H1 (cell line): ENCODE measurements at regions not wholly inside any gene's neighbourhood (a gene's known extent, or its start where the extent isn't known, plus 50 kb on each side); places are given as distances from the start of the nearest gene placed in this dataset.

ENCODE experiments used
- CTCF ChIA-PET: fragments of 300-600 bp; sonication (Branson Sonifier 250); formaldehyde crosslinking; loops from one replicate; lab custom pipeline; 2021; ENCODE audit not compliant: partially characterized antibody; lab: Charles Lee
- POLR2A ChIA-PET: fragments of 300-600 bp; sonication (Branson Sonifier 250); formaldehyde crosslinking; loops from one replicate; lab custom pipeline; 2021; ENCODE audit warnings: inconsistent platforms; ENCODE audit not compliant: partially characterized antibody; lab: Charles Lee
- DNase-seq, 2 experiments: peaks; one replicate each; pipeline versions ENCODE4 v3.0.0 to v3.0.0-alpha.2; 2010 to 2022; ENCODE audit warnings: low spot score in 2 of 2, low read depth in 1 of 2, mixed read lengths in 1 of 2
- FAIRE-seq: peaks from 2 replicates; lab custom pipeline; 2011; peaks lifted over from hg19 to GRCh38; lab: Jason Lieb, UNC
- H2AFZ ChIP-seq: 2 replicates; pipeline ENCODE4 v1.8.1; 2012; ENCODE audit warnings: low read length, inconsistent platforms
- H2AK5ac ChIP-seq: 2 replicates; pipeline ENCODE4 v1.6.1; 2013; ENCODE audit warnings: low read depth, low read length
- H2BK120ac ChIP-seq: replicated peaks from 2 replicates; pipeline ENCODE3; 2013; ENCODE audit warnings: low read depth, low read length, inconsistent platforms
- H2BK12ac ChIP-seq: 2 replicates; pipeline ENCODE4 v1.6.1; 2013; ENCODE audit warnings: low read depth, low read length
- H2BK15ac ChIP-seq: 2 replicates; pipeline ENCODE4 v1.6.1; 2013; ENCODE audit warnings: low read length
- H2BK20ac ChIP-seq: 2 replicates; pipeline ENCODE4 v1.6.1; 2013; ENCODE audit warnings: low read length
- H2BK5ac ChIP-seq: 2 replicates; pipeline ENCODE4 v1.6.1; 2013; ENCODE audit warnings: low read depth, low read length
- H3K14ac ChIP-seq: 2 replicates; pipeline ENCODE4 v1.6.1; 2013; ENCODE audit warnings: inconsistent platforms; ENCODE audit not compliant: insufficient read length
- H3K18ac ChIP-seq: 2 replicates; pipeline ENCODE4 v1.6.1; 2013; ENCODE audit warnings: low read length; ENCODE audit errors: extremely low read depth
- H3K23ac ChIP-seq: 2 replicates; pipeline ENCODE4 v1.6.1; 2013; ENCODE audit warnings: inconsistent platforms; ENCODE audit not compliant: insufficient read length
- H3K23me2 ChIP-seq: 2 replicates; pipeline ENCODE4 v1.6.1; 2013; ENCODE audit warnings: low read depth, low read length
- H3K27ac ChIP-seq: 2 replicates; pipeline ENCODE4 v1.6.1; 2011; ENCODE audit warnings: low read depth, low read length, inconsistent platforms
- H3K27me3 ChIP-seq, 4 experiments: replicated peaks in 1 of 4; 1 replicate in 1 of 4; 2 replicates in 3 of 4; pipeline versions ENCODE4 v1.6.1 to v1.8.1; 2011 to 2013; ENCODE audit warnings: low read length in 3 of 4, mild to moderate bottlenecking in 3 of 4, inconsistent platforms in 2 of 4, mixed read lengths in 2 of 4, moderate library complexity in 1 of 4; ENCODE audit not compliant: control insufficient read depth in 3 of 4, insufficient read depth in 3 of 4; ENCODE audit errors: extremely low read depth in 1 of 4
- H3K36me3 ChIP-seq, 4 experiments: 2 replicates each; pipeline versions ENCODE4 v1.6.1 to v1.8.1; 2011 to 2013; ENCODE audit warnings: mild to moderate bottlenecking in 4 of 4, low read length in 3 of 4, moderate library complexity in 2 of 4, control low read depth in 1 of 4, inconsistent platforms in 1 of 4; ENCODE audit not compliant: insufficient read depth in 4 of 4, control insufficient read depth in 2 of 4
- H3K4ac ChIP-seq: replicated peaks from 2 replicates; pipeline ENCODE3; 2013; ENCODE audit warnings: low read length, low read depth, mixed read lengths, inconsistent platforms; ENCODE audit not compliant: insufficient read length
- H3K4me1 ChIP-seq, 4 experiments: replicated peaks in 1 of 4; 1 replicate in 1 of 4; 2 replicates in 3 of 4; pipeline versions ENCODE4 v1.6.1 to v1.8.1; 2011 to 2013; ENCODE audit warnings: low read length in 3 of 4, inconsistent platforms in 2 of 4, mixed read lengths in 1 of 4; ENCODE audit not compliant: insufficient read depth in 4 of 4, control insufficient read depth in 3 of 4
- H3K4me2 ChIP-seq, 2 experiments: 2 replicates each; pipeline versions ENCODE4 v1.6.1 to v1.8.1; 2011 to 2013; ENCODE audit warnings: low read depth in 2 of 2, low read length in 2 of 2, control low read depth in 1 of 2, inconsistent platforms in 1 of 2, mild to moderate bottlenecking in 1 of 2; ENCODE audit not compliant: insufficient read depth in 1 of 2
- H3K4me3 ChIP-seq, 4 experiments: fragments of 200-600, 300-600 bp in 1 of 4; sonication (generic), shearing (Covaris generic), sonication (Bioruptor Twin) in 1 of 4; 2 replicates each; pipeline versions ENCODE4 v1.5.1 to v1.8.1; 2011 to 2016; ENCODE audit warnings: low read length in 4 of 4, low read depth in 3 of 4, control low read depth in 2 of 4, inconsistent platforms in 2 of 4, mild to moderate bottlenecking in 2 of 4, mixed read lengths in 1 of 4, moderate library complexity in 1 of 4; ENCODE audit not compliant: insufficient read depth in 2 of 4; ENCODE audit errors: extremely low read depth in 1 of 4
- H3K56ac ChIP-seq: replicated peaks from 2 replicates; pipeline ENCODE3; 2013; ENCODE audit warnings: low read depth, mild to moderate bottlenecking, mixed read lengths, low read length, inconsistent platforms; ENCODE audit not compliant: insufficient read length
- H3K79me1 ChIP-seq: 2 replicates; pipeline ENCODE4 v1.6.1; 2013; ENCODE audit warnings: low read depth, low read length, control low read depth
- H3K79me2 ChIP-seq, 2 experiments: 2 replicates each; pipeline versions ENCODE4 v1.6.1 to v1.8.1; 2012 to 2013; ENCODE audit warnings: low read length in 2 of 2, mild to moderate bottlenecking in 2 of 2, inconsistent platforms in 1 of 2; ENCODE audit not compliant: insufficient read depth in 2 of 2, control insufficient read depth in 1 of 2
- H3K9ac ChIP-seq, 4 experiments: replicated peaks in 1 of 4; 1 replicate in 1 of 4; 2 replicates in 3 of 4; pipeline versions ENCODE4 v1.6.1 to v1.8.1; 2011 to 2013; ENCODE audit warnings: low read depth in 3 of 4, low read length in 3 of 4, control low read depth in 2 of 4, mild to moderate bottlenecking in 2 of 4, moderate library complexity in 2 of 4, inconsistent platforms in 1 of 4; ENCODE audit errors: extremely low read depth in 1 of 4
- H3K9me3 ChIP-seq, 2 experiments: 2 replicates each; pipeline versions ENCODE4 v1.6.1 to v1.8.1; 2012 to 2013; ENCODE audit warnings: mild to moderate bottlenecking in 2 of 2, moderate library complexity in 2 of 2, control low read depth in 1 of 2, inconsistent platforms in 1 of 2, low read depth in 1 of 2, low read length in 1 of 2, mixed read lengths in 1 of 2; ENCODE audit not compliant: insufficient read depth in 2 of 2
- H4K20me1 ChIP-seq, 2 experiments: replicated peaks in 1 of 2; 2 replicates each; pipeline versions ENCODE3 to v1.8.1; 2011 to 2013; ENCODE audit warnings: inconsistent platforms in 2 of 2, low read length in 2 of 2, mild to moderate bottlenecking in 1 of 2; ENCODE audit not compliant: insufficient read depth in 2 of 2, control insufficient read depth in 1 of 2
- H4K5ac ChIP-seq: 2 replicates; pipeline ENCODE4 v1.6.1; 2013; ENCODE audit warnings: low read length, low read depth, mixed read lengths, inconsistent platforms; ENCODE audit not compliant: insufficient read length
- H4K8ac ChIP-seq: 2 replicates; pipeline ENCODE4 v1.8.0; 2013; ENCODE audit warnings: mild to moderate bottlenecking, moderate library complexity, low read length, inconsistent platforms; ENCODE audit not compliant: insufficient read depth; ENCODE audit errors: extremely low read depth
- H4K91ac ChIP-seq: replicated peaks from 2 replicates; pipeline ENCODE3; 2013; ENCODE audit warnings: low read length, mixed read lengths, inconsistent platforms; ENCODE audit not compliant: insufficient read length
- ASH2L ChIP-seq: fragments of 200-600, 300-600 bp; sonication (generic); IDR thresholded peaks from one replicate; pipeline ENCODE4 v1.7.1; 2017; ENCODE audit warnings: low read length
- BRCA1 ChIP-seq: IDR thresholded peaks from 2 replicates; pipeline ENCODE4 v1.6.1; 2012; ENCODE audit warnings: low read depth, low read length, improper control_type of control experiment
- CHD2 ChIP-seq: IDR thresholded peaks from 2 replicates; pipeline ENCODE4 v1.6.1; 2012; ENCODE audit warnings: low read length, improper control_type of control experiment
- GTF2F1 ChIP-seq: IDR thresholded peaks from 2 replicates; pipeline ENCODE4 v1.6.1; 2012; ENCODE audit warnings: low read depth, low read length, improper control_type of control experiment, borderline replicate concordance
- JUN ChIP-seq: IDR thresholded peaks from 2 replicates; pipeline ENCODE4 v1.6.1; 2011; ENCODE audit warnings: low read depth, mild to moderate bottlenecking, improper control_type of control experiment, low read length
- MAFK ChIP-seq: IDR thresholded peaks from 2 replicates; pipeline ENCODE4 v1.6.1; 2012; ENCODE audit warnings: low read depth, mild to moderate bottlenecking, improper control_type of control experiment, low read length
- NRF1 ChIP-seq: IDR thresholded peaks from 2 replicates; pipeline ENCODE4 v1.6.1; 2011; ENCODE audit warnings: mild to moderate bottlenecking, low read depth, low read length, improper control_type of control experiment
- POU5F1 ChIP-seq: IDR thresholded peaks from 2 replicates; pipeline ENCODE4 v1.6.1; 2011; ENCODE audit warnings: low read depth, mild to moderate bottlenecking, low read length, moderate library complexity
- SP2 ChIP-seq: IDR thresholded peaks from 2 replicates; pipeline ENCODE4 v1.6.1; 2012; ENCODE audit warnings: mild to moderate bottlenecking, low read length, inconsistent platforms
- WGBS, 2 experiments: shearing (Covaris generic) in 1 of 2; methylation state at CpG; one replicate each; pipeline versions ENCODE4 v1.1.6 to v1.1.7; 2013 to 2015; ENCODE audit warnings: low lambda C conversion rate in 2 of 2, mixed read lengths in 2 of 2, inconsistent platforms in 1 of 2, low coverage in 1 of 2, missing lambda C conversion rate in 1 of 2; ENCODE audit not compliant: insufficient replicate concordance in 2 of 2, insufficient coverage in 1 of 2, insufficient read length in 1 of 2; ENCODE audit errors: extremely low coverage in 1 of 2, missing lambda C conversion rate in 1 of 2; 5-methylcytosine and 5-hydroxymethylcytosine counted together

GRCh38 chr11:119865661-119866156 is 136.7 kb upstream of the NECTIN1 start:
- Histone ChIP-seq H2BK15ac (no peak overlapping the region), H2BK20ac (no peak overlapping the region), H3K27me3 (peaks cover 0 to 2% (median 0%) of the 10 kb centered on the region in 4 experiments; a peak in 2 of 7 replicates), H4K8ac (no peak overlapping the region), H3K36me3 (no peaks in the 10 kb centered on the region; a peak in 1 of 8 replicates), H2BK12ac (no peak overlapping the region), H3K27ac (no peak overlapping the region), H3K14ac (no peak overlapping the region), H3K79me1 (no peaks in the 10 kb centered on the region), H3K56ac (no peak overlapping the region), H3K4me3 (no peak overlapping the region), H3K18ac (no peak overlapping the region), H4K5ac (no peak overlapping the region), H3K4me2 (no peak overlapping the region), H3K79me2 (no peaks in the 10 kb centered on the region), H2BK5ac (no peak overlapping the region; the same call in 1 of the 2 replicates), H3K9ac (no peak overlapping the region), H4K91ac (no peak overlapping the region), H2AFZ (no peak overlapping the region), H3K4me1 (peaks cover 0 to 4% (median 1%) of the 10 kb centered on the region in 4 experiments; a peak in 3 of 7 replicates), H2BK120ac (no peak overlapping the region), H3K9me3 (peaks cover 0 to 3% of the 10 kb centered on the region in 2 experiments; a peak in 1 of 4 replicates), H3K4ac (no peak overlapping the region), H3K23ac (no peak overlapping the region), H3K23me2 (no peaks in the 10 kb centered on the region; the same call in 1 of the 2 replicates), H2AK5ac (no peak overlapping the region), H4K20me1 (peaks cover 0 to 1% of the 10 kb centered on the region in 2 experiments)
- DNase-seq, result no peak
- 88% methylated on average over 2 of the region's 2 CpGs; no CpG with 5 or more reads in 1 of the 2 experiments for WGBS, 2 experiments
- ChIA-PET CTCF (no interaction called here), POLR2A (no interaction called here)
- TF ChIP-seq NRF1 (no peak), ASH2L (no peak), POU5F1 (no peak), BRCA1 (no peak), MAFK (no peak), GTF2F1 (no peak), JUN (no peak), SP2 (no peak), CHD2 (no peak)
- no peak for FAIRE-seq
